ENCODE measurements at regions not wholly inside any gene's neighbourhood (a gene's known extent, or its start where the extent isn't known, plus 50 kb on each side); places are given as distances from the start of the nearest gene placed in this dataset.

GRCh38 chr19:30204721-30205120 lies 167.5 kb upstream of the ZNF536 start:
- CTCF ChIA-PET, result no interaction called here
- in situ Hi-C loops (cut with MboI), result no loop called here
- POLR2A ChIA-PET, result no interaction called here
- TF ChIP-seq NFIC (IDR thresholded peaks at IDR 0.05; ENCODE audit: low read depth, low read length) (no peak), NFYB (IDR thresholded peaks at IDR 0.05; ENCODE audit: insufficient read depth, low read depth, low read length) (no peak), RFX5 (IDR thresholded peaks at IDR 0.05; ENCODE audit: low read depth, low read length) (no peak), POLR2AphosphoS5 (IDR thresholded peaks at IDR 0.05; ENCODE audit: low read length) (no peak), HDGF (IDR thresholded peaks at IDR 0.05) (no peak), SRF (IDR thresholded peaks at IDR 0.05; ENCODE audit: low read depth in 2 of 2, low read length in 2 of 2) (no peak), CBFB (IDR thresholded peaks at IDR 0.05; ENCODE audit: low read depth) (no peak), PAX5 (IDR thresholded peaks at IDR 0.05; ENCODE audit: borderline replicate concordance, low read depth, low read length) (no peak), POLR2A (IDR thresholded peaks at IDR 0.05; ENCODE audit: low read depth, low read length) (no peak), SREBF1 (IDR thresholded peaks at IDR 0.05; ENCODE audit: low read length) (no peak), POU2F2 (IDR thresholded peaks at IDR 0.05; ENCODE audit: borderline replicate concordance, low read depth, low read length) (no peak), RAD21 (IDR thresholded peaks at IDR 0.05; ENCODE audit: insufficient read depth, low read depth, low read length) (no peak)
- TF ChIP-seq, protein P1, sequence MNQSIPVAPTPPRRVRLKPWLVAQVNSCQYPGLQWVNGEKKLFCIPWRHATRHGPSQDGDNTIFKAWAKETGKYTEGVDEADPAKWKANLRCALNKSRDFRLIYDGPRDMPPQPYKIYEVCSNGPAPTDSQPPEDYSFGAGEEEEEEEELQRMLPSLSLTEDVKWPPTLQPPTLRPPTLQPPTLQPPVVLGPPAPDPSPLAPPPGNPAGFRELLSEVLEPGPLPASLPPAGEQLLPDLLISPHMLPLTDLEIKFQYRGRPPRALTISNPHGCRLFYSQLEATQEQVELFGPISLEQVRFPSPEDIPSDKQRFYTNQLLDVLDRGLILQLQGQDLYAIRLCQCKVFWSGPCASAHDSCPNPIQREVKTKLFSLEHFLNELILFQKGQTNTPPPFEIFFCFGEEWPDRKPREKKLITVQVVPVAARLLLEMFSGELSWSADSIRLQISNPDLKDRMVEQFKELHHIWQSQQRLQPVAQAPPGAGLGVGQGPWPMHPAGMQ (IDR thresholded peaks at IDR 0.05; ENCODE audit: borderline replicate concordance), result no peak
- TF ChIP-seq, protein P2, sequence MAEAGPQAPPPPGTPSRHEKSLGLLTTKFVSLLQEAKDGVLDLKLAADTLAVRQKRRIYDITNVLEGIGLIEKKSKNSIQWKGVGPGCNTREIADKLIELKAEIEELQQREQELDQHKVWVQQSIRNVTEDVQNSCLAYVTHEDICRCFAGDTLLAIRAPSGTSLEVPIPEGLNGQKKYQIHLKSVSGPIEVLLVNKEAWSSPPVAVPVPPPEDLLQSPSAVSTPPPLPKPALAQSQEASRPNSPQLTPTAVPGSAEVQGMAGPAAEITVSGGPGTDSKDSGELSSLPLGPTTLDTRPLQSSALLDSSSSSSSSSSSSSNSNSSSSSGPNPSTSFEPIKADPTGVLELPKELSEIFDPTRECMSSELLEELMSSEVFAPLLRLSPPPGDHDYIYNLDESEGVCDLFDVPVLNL (IDR thresholded peaks at IDR 0.05; ENCODE audit: low read depth, low read length), result no peak
- TF ChIP-seq, protein P3, sequence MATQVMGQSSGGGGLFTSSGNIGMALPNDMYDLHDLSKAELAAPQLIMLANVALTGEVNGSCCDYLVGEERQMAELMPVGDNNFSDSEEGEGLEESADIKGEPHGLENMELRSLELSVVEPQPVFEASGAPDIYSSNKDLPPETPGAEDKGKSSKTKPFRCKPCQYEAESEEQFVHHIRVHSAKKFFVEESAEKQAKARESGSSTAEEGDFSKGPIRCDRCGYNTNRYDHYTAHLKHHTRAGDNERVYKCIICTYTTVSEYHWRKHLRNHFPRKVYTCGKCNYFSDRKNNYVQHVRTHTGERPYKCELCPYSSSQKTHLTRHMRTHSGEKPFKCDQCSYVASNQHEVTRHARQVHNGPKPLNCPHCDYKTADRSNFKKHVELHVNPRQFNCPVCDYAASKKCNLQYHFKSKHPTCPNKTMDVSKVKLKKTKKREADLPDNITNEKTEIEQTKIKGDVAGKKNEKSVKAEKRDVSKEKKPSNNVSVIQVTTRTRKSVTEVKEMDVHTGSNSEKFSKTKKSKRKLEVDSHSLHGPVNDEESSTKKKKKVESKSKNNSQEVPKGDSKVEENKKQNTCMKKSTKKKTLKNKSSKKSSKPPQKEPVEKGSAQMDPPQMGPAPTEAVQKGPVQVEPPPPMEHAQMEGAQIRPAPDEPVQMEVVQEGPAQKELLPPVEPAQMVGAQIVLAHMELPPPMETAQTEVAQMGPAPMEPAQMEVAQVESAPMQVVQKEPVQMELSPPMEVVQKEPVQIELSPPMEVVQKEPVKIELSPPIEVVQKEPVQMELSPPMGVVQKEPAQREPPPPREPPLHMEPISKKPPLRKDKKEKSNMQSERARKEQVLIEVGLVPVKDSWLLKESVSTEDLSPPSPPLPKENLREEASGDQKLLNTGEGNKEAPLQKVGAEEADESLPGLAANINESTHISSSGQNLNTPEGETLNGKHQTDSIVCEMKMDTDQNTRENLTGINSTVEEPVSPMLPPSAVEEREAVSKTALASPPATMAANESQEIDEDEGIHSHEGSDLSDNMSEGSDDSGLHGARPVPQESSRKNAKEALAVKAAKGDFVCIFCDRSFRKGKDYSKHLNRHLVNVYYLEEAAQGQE (IDR thresholded peaks at IDR 0.05; ENCODE audit: low read depth, low read length), result no peak
- TF ChIP-seq, protein P4, sequence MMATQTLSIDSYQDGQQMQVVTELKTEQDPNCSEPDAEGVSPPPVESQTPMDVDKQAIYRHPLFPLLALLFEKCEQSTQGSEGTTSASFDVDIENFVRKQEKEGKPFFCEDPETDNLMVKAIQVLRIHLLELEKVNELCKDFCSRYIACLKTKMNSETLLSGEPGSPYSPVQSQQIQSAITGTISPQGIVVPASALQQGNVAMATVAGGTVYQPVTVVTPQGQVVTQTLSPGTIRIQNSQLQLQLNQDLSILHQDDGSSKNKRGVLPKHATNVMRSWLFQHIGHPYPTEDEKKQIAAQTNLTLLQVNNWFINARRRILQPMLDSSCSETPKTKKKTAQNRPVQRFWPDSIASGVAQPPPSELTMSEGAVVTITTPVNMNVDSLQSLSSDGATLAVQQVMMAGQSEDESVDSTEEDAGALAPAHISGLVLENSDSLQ (IDR thresholded peaks at IDR 0.05), result no peak
- TF ChIP-seq, protein P5, sequence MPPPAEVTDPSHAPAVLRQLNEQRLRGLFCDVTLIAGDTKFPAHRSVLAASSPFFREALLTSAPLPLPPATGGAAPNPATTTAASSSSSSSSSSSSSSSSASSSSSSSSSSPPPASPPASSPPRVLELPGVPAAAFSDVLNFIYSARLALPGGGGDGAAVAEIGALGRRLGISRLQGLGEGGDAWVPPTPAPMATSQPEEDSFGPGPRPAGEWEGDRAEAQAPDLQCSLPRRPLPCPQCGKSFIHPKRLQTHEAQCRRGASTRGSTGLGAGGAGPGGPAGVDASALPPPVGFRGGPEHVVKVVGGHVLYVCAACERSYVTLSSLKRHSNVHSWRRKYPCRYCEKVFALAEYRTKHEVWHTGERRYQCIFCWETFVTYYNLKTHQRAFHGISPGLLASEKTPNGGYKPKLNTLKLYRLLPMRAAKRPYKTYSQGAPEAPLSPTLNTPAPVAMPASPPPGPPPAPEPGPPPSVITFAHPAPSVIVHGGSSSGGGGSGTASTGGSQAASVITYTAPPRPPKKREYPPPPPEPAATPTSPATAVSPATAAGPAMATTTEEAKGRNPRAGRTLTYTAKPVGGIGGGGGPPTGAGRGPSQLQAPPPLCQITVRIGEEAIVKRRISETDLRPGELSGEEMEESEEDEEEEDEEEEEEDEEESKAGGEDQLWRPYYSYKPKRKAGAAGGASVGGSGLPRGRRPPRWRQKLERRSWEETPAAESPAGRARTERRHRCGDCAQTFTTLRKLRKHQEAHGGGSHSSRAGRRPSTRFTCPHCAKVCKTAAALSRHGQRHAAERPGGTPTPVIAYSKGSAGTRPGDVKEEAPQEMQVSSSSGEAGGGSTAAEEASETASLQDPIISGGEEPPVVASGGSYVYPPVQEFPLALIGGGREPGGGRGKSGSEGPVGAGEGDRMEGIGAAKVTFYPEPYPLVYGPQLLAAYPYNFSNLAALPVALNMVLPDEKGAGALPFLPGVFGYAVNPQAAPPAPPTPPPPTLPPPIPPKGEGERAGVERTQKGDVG (CRISPR knock-in tag; IDR thresholded peaks at IDR 0.05), result no peak

More at GRCh38 chr19:30204721-30205120, 167.5 kb upstream of the ZNF536 start:
- ChIA-PET RAD21 (ENCODE audit: unreplicated experiment) (no interaction called here), SMC1A (ENCODE audit: uncharacterized antibody, unreplicated experiment) (no interaction called here)
- H3K9me3 ChIP-seq (replicated peaks; ENCODE audit: control insufficient read depth, insufficient read depth, low read length), result no peaks in the 10 kb centered on the region
- H3K36me3 ChIP-seq (ENCODE audit: control insufficient read depth in 2 of 2, insufficient read depth in 2 of 2, low read length in 1 of 2), result no peaks in the 10 kb centered on the region
- no peak overlapping the region for H3K9ac ChIP-seq (ENCODE audit: control insufficient read depth, insufficient read depth, low read length)
- 65% methylated on average over 3 of the region's 3 CpGs for WGBS (ENCODE audit: insufficient coverage, insufficient replicate concordance, low lambda C conversion rate, missing lambda C conversion rate)
- H4K20me1 ChIP-seq (ENCODE audit: control insufficient read depth, insufficient read depth), result no peaks in the 10 kb centered on the region
- BruUV-seq (replicated peaks), result no TSS peak
- no peak overlapping the region for H3K27ac ChIP-seq (ENCODE audit: control insufficient read depth, insufficient read depth)
- ATAC-seq (no peak), DNase-seq (ENCODE audit: low read depth, low spot score) (no peak), FAIRE-seq (no peak)
- H3K79me2 ChIP-seq (ENCODE audit: control insufficient read depth, insufficient read depth, low read length), result no peaks in the 10 kb centered on the region
- intact Hi-C loops (cut with micrococcal nuclease; ENCODE audit: unreplicated experiment), result no loop called here
- H3K4me3 ChIP-seq, result no peak overlapping the region
- H3K27me3 ChIP-seq (replicated peaks in 1 of 2; ENCODE audit: control insufficient read depth in 2 of 2, insufficient read depth in 2 of 2, low read length in 1 of 2), result 0 out of 4 replicates have a peak, but pooled peaks cover 0 to 3% of the 10 kb centered on the region in 2 experiments
- H3K4me2 ChIP-seq (ENCODE audit: control insufficient read depth, insufficient read depth), result no peak overlapping the region
- no peak overlapping the region for H2AFZ ChIP-seq (ENCODE audit: control insufficient read depth, low read depth, low read length)
- H3K4me1 ChIP-seq (ENCODE audit: control insufficient read depth, insufficient read depth, low read length), result no peaks in the 10 kb centered on the region
